ENCODE measurements at regions not wholly inside any gene's neighbourhood (a gene's known extent, or its start where the extent isn't known, plus 50 kb on each side); places are given as distances from the start of the nearest gene placed in this dataset.

- no peak for TF ChIP-seq CTCF (IDR thresholded peaks at IDR 0.05)
- no peaks in the 10 kb centered on the region for H3K36me3 Mint-ChIP-seq (ENCODE audit: low read depth)
- H3K4me1 Mint-ChIP-seq, result peaks cover 9% of the 10 kb centered on the region
- H3K9me3 Mint-ChIP-seq, result no peaks in the 10 kb centered on the region
- ChIA-PET POLR2A (no interaction called here), CTCF (no interaction called here)
- H3K4me3 Mint-ChIP-seq, result no peak overlapping the region
- intact Hi-C loops (cut with micrococcal nuclease), result loop anchor here (1.0 kb wide), 1 partner anchor 22 kb away; no protein-coding TSS in a partner anchor
- ATAC-seq (ENCODE audit: low read depth), result no peak
- no peak for DNase-seq
- H3K27me3 Mint-ChIP-seq, result no peaks in the 10 kb centered on the region
- H3K27ac Mint-ChIP-seq, result no peak overlapping the region
Measured at GRCh38 chr1:193366764-193367507, 180.5 kb upstream of the B3GALT2 start.

- POLR2A ChIA-PET, result no interaction called here
- ATAC-seq (ENCODE audit: low read depth) (no peak), DNase-seq (no peak)
- no peak overlapping the region for H3K27ac Mint-ChIP-seq
- H3K4me1 Mint-ChIP-seq, result peaks cover 9% of the 10 kb centered on the region
- no peak for TF ChIP-seq CTCF (IDR thresholded peaks at IDR 0.05)
- H3K27me3 Mint-ChIP-seq, result no peaks in the 10 kb centered on the region
- no peaks in the 10 kb centered on the region for H3K9me3 Mint-ChIP-seq
- no peak overlapping the region for H3K4me3 Mint-ChIP-seq
- H3K36me3 Mint-ChIP-seq (ENCODE audit: low read depth), result no peaks in the 10 kb centered on the region
- CTCF ChIA-PET, result interaction anchor here (1.0 kb wide), 1 partner anchor 8 kb away, joined by 3 read pairs; no protein-coding TSS in a partner anchor
- intact Hi-C loops (cut with micrococcal nuclease), result loop anchor here (1.0 kb wide), 1 partner anchor 23 kb away; no protein-coding TSS in a partner anchor
Measured at GRCh38 chr1:193365966-193366365, 179.6 kb upstream of the B3GALT2 start.

GRCh38 chr1:193359631-193360030, 173.2 kb upstream of the B3GALT2 start:
- Mint-ChIP-seq H3K4me1 (no peaks in the 10 kb centered on the region), H3K27me3 (peaks cover 3% of the 10 kb centered on the region), H3K27ac (no peak overlapping the region), H3K4me3 (no peak overlapping the region), H3K9me3 (no peaks in the 10 kb centered on the region), H3K36me3 (ENCODE audit: low read depth) (no peaks in the 10 kb centered on the region)
- intact Hi-C loops (cut with micrococcal nuclease), result no loop called here
- ATAC-seq (ENCODE audit: low read depth) (no peak), DNase-seq (no peak)
- POLR2A ChIA-PET, result no interaction called here
- TF ChIP-seq CTCF (IDR thresholded peaks at IDR 0.05), result no peak
- CTCF ChIA-PET, result no interaction called here

GRCh38 chr1:193358419-193358818, 172.0 kb upstream of the B3GALT2 start:
- no peak for TF ChIP-seq CTCF (IDR thresholded peaks at IDR 0.05)
- ChIA-PET CTCF (no interaction called here), POLR2A (no interaction called here)
- Mint-ChIP-seq H3K4me3 (no peak overlapping the region), H3K4me1 (no peaks in the 10 kb centered on the region), H3K9me3 (no peaks in the 10 kb centered on the region), H3K27me3 (peaks cover 4% of the 10 kb centered on the region), H3K27ac (no peak overlapping the region), H3K36me3 (ENCODE audit: low read depth) (no peaks in the 10 kb centered on the region)
- ATAC-seq (ENCODE audit: low read depth) (no peak), DNase-seq (no peak)
- intact Hi-C loops (cut with micrococcal nuclease), result no loop called here

- no peaks in the 10 kb centered on the region for H3K36me3 Mint-ChIP-seq (ENCODE audit: low read depth)
- DNase-seq, result no peak
- no peak for ATAC-seq (ENCODE audit: low read depth)
- intact Hi-C loops (cut with micrococcal nuclease), result no loop called here
- peaks cover 6% of the 10 kb centered on the region for H3K27me3 Mint-ChIP-seq
- ChIA-PET CTCF (no interaction called here), POLR2A (no interaction called here)
- H3K4me3 Mint-ChIP-seq, result no peak overlapping the region
- H3K9me3 Mint-ChIP-seq, result no peaks in the 10 kb centered on the region
- TF ChIP-seq CTCF (IDR thresholded peaks at IDR 0.05), result no peak
- no peak overlapping the region for H3K27ac Mint-ChIP-seq
- H3K4me1 Mint-ChIP-seq, result no peaks in the 10 kb centered on the region
Measured at GRCh38 chr1:193356249-193356648, 169.8 kb upstream of the B3GALT2 start.
